Keratinocyte (primary cell): ENCODE measurements at regions not wholly inside any gene's neighbourhood (a gene's known extent, or its start where the extent isn't known, plus 50 kb on each side); places are given as distances from the start of the nearest gene placed in this dataset.

Source experiments
- DNase-seq: peaks from one replicate; pipeline ENCODE4 v3.0.0-alpha.2; 2011; ENCODE audit warnings: low read depth, missing footprints, low spot score
- FAIRE-seq: peaks from 2 replicates; lab custom pipeline; 2011; peaks lifted over from hg19 to GRCh38; lab: Jason Lieb, UNC
- H2AFZ ChIP-seq: 2 replicates; pipeline ENCODE4 v1.6.0; 2012; ENCODE audit warnings: low read length, control low read depth, inconsistent platforms; ENCODE audit not compliant: control insufficient read depth
- H3K27ac ChIP-seq: 2 replicates; pipeline ENCODE4 v1.5.1; 2011; ENCODE audit warnings: low read length; ENCODE audit not compliant: control insufficient read depth, insufficient read depth
- H3K27me3 ChIP-seq: 3 replicates; pipeline ENCODE4 v1.6.0; 2011; ENCODE audit warnings: low read length; ENCODE audit not compliant: control insufficient read depth, insufficient read depth; ENCODE audit errors: extremely low read depth
- H3K36me3 ChIP-seq, 2 experiments: 2 replicates in 1 of 2; 3 replicates in 1 of 2; pipeline ENCODE4 v1.5.1; 2011; ENCODE audit warnings: low read length in 2 of 2, mild to moderate bottlenecking in 1 of 2; ENCODE audit not compliant: control insufficient read depth in 2 of 2, insufficient read depth in 2 of 2; ENCODE audit errors: extremely low read depth in 1 of 2
- H3K4me1 ChIP-seq: 3 replicates; pipeline ENCODE4 v1.5.1; 2011; ENCODE audit warnings: low read length; ENCODE audit not compliant: control insufficient read depth, insufficient read depth; ENCODE audit errors: extremely low read depth
- H3K4me2 ChIP-seq: 3 replicates; pipeline ENCODE4 v1.6.0; 2011; ENCODE audit warnings: low read depth, low read length; ENCODE audit not compliant: control insufficient read depth, insufficient read depth; ENCODE audit errors: extremely low read depth
- H3K4me3 ChIP-seq, 3 experiments: fragments of 200-600 bp in 1 of 3; sonication (generic) in 1 of 3; 2 replicates in 2 of 3; 3 replicates in 1 of 3; pipeline ENCODE4 v1.5.1; 2011 to 2016; ENCODE audit warnings: low read length in 3 of 3, mild to moderate bottlenecking in 3 of 3, control low read depth in 2 of 3, inconsistent platforms in 1 of 3, low read depth in 1 of 3, mixed read lengths in 1 of 3, mixed run types in 1 of 3, moderate library complexity in 1 of 3; ENCODE audit not compliant: control insufficient read depth in 2 of 3, insufficient read depth in 2 of 3; ENCODE audit errors: extremely low read depth in 1 of 3
- H3K79me2 ChIP-seq: 2 replicates; pipeline ENCODE4 v1.6.0; 2012; ENCODE audit warnings: low read length; ENCODE audit not compliant: control insufficient read depth, insufficient read depth
- H3K9ac ChIP-seq: 3 replicates; pipeline ENCODE4 v1.6.0; 2011; ENCODE audit warnings: low read length; ENCODE audit not compliant: control insufficient read depth, insufficient read depth; ENCODE audit errors: extremely low read depth
- H3K9me1 ChIP-seq: 3 replicates; pipeline ENCODE4 v1.6.0; 2011; ENCODE audit warnings: low read length; ENCODE audit not compliant: control insufficient read depth, insufficient read depth; ENCODE audit errors: extremely low read depth
- H3K9me3 ChIP-seq: 2 replicates; pipeline ENCODE4 v1.5.1; 2012; ENCODE audit warnings: low read depth, low read length; ENCODE audit not compliant: control insufficient read depth
- H4K20me1 ChIP-seq: 3 replicates; pipeline ENCODE4 v1.6.0; 2011; ENCODE audit warnings: low read length; ENCODE audit not compliant: control insufficient read depth, insufficient read depth; ENCODE audit errors: extremely low read depth
- EZH2 ChIP-seq: IDR thresholded peaks from one replicate; pipeline ENCODE4 v1.6.1; 2012; ENCODE audit warnings: inconsistent platforms, mild to moderate bottlenecking, low read length, moderate library complexity
- dilution Hi-C: fragments of 300-500 bp; cut with MboI; formaldehyde crosslinking; loops from one replicate; pipeline ENCODE4 v1.7.0; 2020; ENCODE audit warnings: low sequenced_read_pairs; ENCODE audit not compliant: extremely low pct_ligation_motif_present
- TF ChIP-seq, protein P1 (sequence below), 3 experiments: IDR thresholded peaks in 1 of 3; conservative IDR thresholded peaks in 1 of 3; optimal IDR thresholded peaks in 1 of 3; 2 replicates in 2 of 3; 3 replicates in 1 of 3; pipeline versions ENCODE3 to v1.5.1; 2011; ENCODE audit warnings: low read length in 3 of 3, mild to moderate bottlenecking in 3 of 3, moderate library complexity in 2 of 3, control low read depth in 1 of 3, inconsistent platforms in 1 of 3; ENCODE audit not compliant: insufficient read depth in 2 of 3; ENCODE audit errors: extremely low read depth in 1 of 3

- no peak overlapping the region for H3K4me3 ChIP-seq
- H3K9ac ChIP-seq, result no peak overlapping the region
- H3K79me2 ChIP-seq, result no peaks in the 10 kb centered on the region
- FAIRE-seq, result no peak
- H3K4me1 ChIP-seq, result no peaks in the 10 kb centered on the region
- H3K36me3 ChIP-seq, result no peaks in the 10 kb centered on the region
- H4K20me1 ChIP-seq, result no peaks in the 10 kb centered on the region
- H3K27me3 ChIP-seq, result no peaks in the 10 kb centered on the region
- no peak for DNase-seq
- dilution Hi-C loops, result no loop called here
- H3K9me3 ChIP-seq, result no peaks in the 10 kb centered on the region
- TF ChIP-seq, protein P1, sequence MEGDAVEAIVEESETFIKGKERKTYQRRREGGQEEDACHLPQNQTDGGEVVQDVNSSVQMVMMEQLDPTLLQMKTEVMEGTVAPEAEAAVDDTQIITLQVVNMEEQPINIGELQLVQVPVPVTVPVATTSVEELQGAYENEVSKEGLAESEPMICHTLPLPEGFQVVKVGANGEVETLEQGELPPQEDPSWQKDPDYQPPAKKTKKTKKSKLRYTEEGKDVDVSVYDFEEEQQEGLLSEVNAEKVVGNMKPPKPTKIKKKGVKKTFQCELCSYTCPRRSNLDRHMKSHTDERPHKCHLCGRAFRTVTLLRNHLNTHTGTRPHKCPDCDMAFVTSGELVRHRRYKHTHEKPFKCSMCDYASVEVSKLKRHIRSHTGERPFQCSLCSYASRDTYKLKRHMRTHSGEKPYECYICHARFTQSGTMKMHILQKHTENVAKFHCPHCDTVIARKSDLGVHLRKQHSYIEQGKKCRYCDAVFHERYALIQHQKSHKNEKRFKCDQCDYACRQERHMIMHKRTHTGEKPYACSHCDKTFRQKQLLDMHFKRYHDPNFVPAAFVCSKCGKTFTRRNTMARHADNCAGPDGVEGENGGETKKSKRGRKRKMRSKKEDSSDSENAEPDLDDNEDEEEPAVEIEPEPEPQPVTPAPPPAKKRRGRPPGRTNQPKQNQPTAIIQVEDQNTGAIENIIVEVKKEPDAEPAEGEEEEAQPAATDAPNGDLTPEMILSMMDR (optimal IDR thresholded peaks at IDR 0.05 in 1 of 3, IDR thresholded peaks at IDR 0.05 in 1 of 3, conservative IDR thresholded peaks at IDR 0.05 in 1 of 3; ENCODE audit: extremely low read depth in 1 of 3, insufficient read depth in 2 of 3, low read length in 3 of 3), result no peak
- TF ChIP-seq EZH2, result no peak
- H3K27ac ChIP-seq, result no peak overlapping the region
- no peaks in the 10 kb centered on the region for H3K9me1 ChIP-seq
- H2AFZ ChIP-seq, result no peak overlapping the region
- H3K4me2 ChIP-seq, result no peak overlapping the region
Measured at GRCh38 chr10:44470784-44471183, 85.9 kb upstream of the CXCL12 start.

DNA sequence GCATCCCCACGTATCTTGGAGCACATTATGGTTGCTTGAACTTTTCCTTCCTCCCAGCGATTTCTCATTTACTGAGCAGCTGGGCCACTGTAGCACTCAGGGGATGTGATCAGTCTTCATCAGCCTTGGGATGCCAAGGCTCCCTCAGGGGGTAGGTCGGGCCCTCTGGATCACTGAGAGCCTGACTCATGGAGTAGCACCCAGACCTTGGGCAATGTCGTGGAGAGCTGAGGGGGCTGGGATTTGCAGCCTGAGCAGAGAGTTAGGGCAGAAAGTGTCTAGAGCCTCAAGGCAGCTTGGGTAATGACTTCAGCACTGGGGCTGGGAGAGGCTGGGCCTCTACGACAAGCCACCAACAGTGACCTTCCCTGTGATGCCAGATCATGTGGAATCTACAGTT, 86.5 kb upstream of the CXCL12 start:
- Histone ChIP-seq H3K9me1 (no peaks in the 10 kb centered on the region), H3K4me2 (no peak overlapping the region), H3K9me3 (peaks cover 3% of the 10 kb centered on the region), H3K4me3 (no peak overlapping the region), H3K27me3 (no peaks in the 10 kb centered on the region), H3K79me2 (no peaks in the 10 kb centered on the region), H3K4me1 (no peaks in the 10 kb centered on the region), H3K9ac (no peak overlapping the region), H2AFZ (no peak overlapping the region), H3K36me3 (no peaks in the 10 kb centered on the region), H4K20me1 (no peaks in the 10 kb centered on the region), H3K27ac (no peak overlapping the region)
- TF ChIP-seq, protein P1 (optimal IDR thresholded peaks at IDR 0.05 in 1 of 3, IDR thresholded peaks at IDR 0.05 in 1 of 3, conservative IDR thresholded peaks at IDR 0.05 in 1 of 3; ENCODE audit: extremely low read depth in 1 of 3, insufficient read depth in 2 of 3, low read length in 3 of 3), result no peak
- no peak for TF ChIP-seq EZH2
- DNase-seq (no peak), FAIRE-seq (no peak)
- dilution Hi-C loops, result no loop called here
